Breast epithelium (tissue), 4 donors: ENCODE measurements at regions not wholly inside any gene's neighbourhood (a gene's known extent, or its start where the extent isn't known, plus 50 kb on each side); places are given as distances from the start of the nearest gene placed in this dataset.

Experiments used
- DNase-seq, 2 donors: peaks; one replicate each; pipeline ENCODE4 v3.0.0-alpha.2; 2019; ENCODE audit warnings: low spot score in 2 of 2
- H3K27ac ChIP-seq, 2 donors: fragments of 200-600 bp; sonication (generic) in 1 of 2; one replicate each; pipeline ENCODE4 v1.5.1; 2016 to 2019; ENCODE audit warnings: mild to moderate bottlenecking in 1 of 2
- H3K27me3 ChIP-seq, 2 donors: fragments of 200-600 bp; sonication (generic) in 1 of 2; one replicate each; pipeline versions ENCODE4 v1.5.1 to v1.6.0; 2017 to 2019; ENCODE audit warnings: control low read depth in 1 of 2, mild to moderate bottlenecking in 1 of 2
- H3K36me3 ChIP-seq: fragments of 200-600 bp; one replicate; pipeline ENCODE4 v1.5.1; 2019
- H3K4me1 ChIP-seq, 2 donors: fragments of 200-600 bp; sonication (generic); one replicate each; pipeline ENCODE4 v1.5.1; 2016 to 2019; ENCODE audit warnings: control low read depth in 1 of 2
- H3K4me3 ChIP-seq, 3 donors: fragments of 200-600 bp; sonication (generic); 1 replicate in 2 of 3; 2 replicates in 1 of 3; pipeline ENCODE4 v1.5.1; 2016 to 2019; ENCODE audit warnings: mild to moderate bottlenecking in 3 of 3, moderate library complexity in 2 of 3
- H3K9me3 ChIP-seq, 2 donors: fragments of 200-600 bp; sonication (generic) in 1 of 2; one replicate each; pipeline ENCODE4 v1.5.1; 2016 to 2019; ENCODE audit warnings: control low read depth in 1 of 2
- CTCF ChIP-seq, 3 donors: fragments of 450-650 bp; IDR thresholded peaks; one replicate each; pipeline ENCODE4 v1.5.1; 2016 to 2017; ENCODE audit warnings: antibody characterized with exemption in 3 of 3, mild to moderate bottlenecking in 3 of 3, moderate library complexity in 3 of 3
- POLR2A ChIP-seq: fragments of 450-650 bp; IDR thresholded peaks from one replicate; pipeline ENCODE4 v1.6.1; 2016; ENCODE audit warnings: antibody characterized with exemption, mild to moderate bottlenecking, moderate library complexity
- POLR2AphosphoS5 ChIP-seq, 3 donors: sonication (generic); formaldehyde crosslinking; IDR thresholded peaks; one replicate each; pipeline ENCODE4 v1.6.1; 2017; ENCODE audit warnings: antibody characterized with exemption in 3 of 3
- intact Hi-C: fragments of 100-400 bp; cut with DNase I; formaldehyde crosslinking; loops from one replicate; pipeline ENCODE4 v1.15.1; 2023; ENCODE audit warnings: low total_unique reads

GRCh38 chr2:180349809-180350208, 342.7 kb upstream of the CWC22 start:
- Histone ChIP-seq H3K36me3 (no peaks in the 10 kb centered on the region), H3K9me3 (no peaks in the 10 kb centered on the region), H3K4me3 (no peak overlapping the region), H3K27ac (no peak overlapping the region), H3K4me1 (no peaks in the 10 kb centered on the region), H3K27me3 (no peaks in the 10 kb centered on the region)
- intact Hi-C loops, result no loop called here
- TF ChIP-seq POLR2A (no peak), POLR2AphosphoS5 (IDR thresholded peaks at IDR 0.05) (no peak), CTCF (IDR thresholded peaks at IDR 0.05) (no peak)
- no peak for DNase-seq

- H3K36me3 ChIP-seq, result no peaks in the 10 kb centered on the region
- no peak overlapping the region for H3K4me3 ChIP-seq
- intact Hi-C loops, result no loop called here
- peaks cover 0 to 2% of the 10 kb centered on the region in 2 donors for H3K9me3 ChIP-seq
- DNase-seq, result no peak
- H3K27me3 ChIP-seq, result no peaks in the 10 kb centered on the region
- no peak overlapping the region for H3K27ac ChIP-seq
- TF ChIP-seq CTCF (IDR thresholded peaks at IDR 0.05), result no peak
- no peak for TF ChIP-seq POLR2A
- TF ChIP-seq POLR2AphosphoS5 (IDR thresholded peaks at IDR 0.05), result no peak
- H3K4me1 ChIP-seq, result no peaks in the 10 kb centered on the region
These were observed 336.6 kb upstream of the CWC22 start for GRCh38 chr2:180343528-180344345.

- Histone ChIP-seq H3K27ac (no peak overlapping the region), H3K4me3 (no peak overlapping the region), H3K27me3 (no peaks in the 10 kb centered on the region), H3K9me3 (peaks cover 17 to 33% of the 10 kb centered on the region in 2 donors), H3K36me3 (no peaks in the 10 kb centered on the region), H3K4me1 (no peaks in the 10 kb centered on the region)
- DNase-seq, result no peak
- TF ChIP-seq POLR2AphosphoS5 (IDR thresholded peaks at IDR 0.05), result no peak
- no peak for TF ChIP-seq CTCF (IDR thresholded peaks at IDR 0.05)
- no peak for TF ChIP-seq POLR2A
- intact Hi-C loops, result no loop called here
These were observed 330.0 kb upstream of the CWC22 start for GRCh38 chr2:180337136-180337535.

GRCh38 chr2:180336550-180336949, 329.5 kb upstream of the CWC22 start:
- no peak for DNase-seq
- H3K4me1 ChIP-seq, result no peaks in the 10 kb centered on the region
- TF ChIP-seq POLR2AphosphoS5 (IDR thresholded peaks at IDR 0.05) (no peak), CTCF (IDR thresholded peaks at IDR 0.05) (no peak), POLR2A (no peak)
- H3K27ac ChIP-seq, result no peak overlapping the region
- no peak overlapping the region for H3K4me3 ChIP-seq
- peaks cover 17 to 33% of the 10 kb centered on the region in 2 donors for H3K9me3 ChIP-seq
- no peaks in the 10 kb centered on the region for H3K36me3 ChIP-seq
- H3K27me3 ChIP-seq, result no peaks in the 10 kb centered on the region
- intact Hi-C loops, result no loop called here

GRCh38 chr2:180334514-180334913, 327.4 kb upstream of the CWC22 start:
- intact Hi-C loops, result no loop called here
- Histone ChIP-seq H3K9me3 (peaks cover 14 to 33% of the 10 kb centered on the region in 2 donors), H3K4me1 (no peaks in the 10 kb centered on the region), H3K27ac (no peak overlapping the region), H3K4me3 (no peak overlapping the region), H3K27me3 (no peaks in the 10 kb centered on the region), H3K36me3 (no peaks in the 10 kb centered on the region)
- TF ChIP-seq POLR2AphosphoS5 (IDR thresholded peaks at IDR 0.05) (no peak), POLR2A (no peak), CTCF (IDR thresholded peaks at IDR 0.05) (no peak)
- DNase-seq, result no peak
